Neural progenitor cell (in vitro differentiated cells): ENCODE measurements at regions not wholly inside any gene's neighbourhood (a gene's known extent, or its start where the extent isn't known, plus 50 kb on each side); places are given as distances from the start of the nearest gene placed in this dataset.

Experiments used
- CTCF ChIP-seq: fragments of 200-600 bp; sonication (generic); IDR thresholded peaks from 2 replicates; pipeline ENCODE4 v1.5.1; 2017; ENCODE audit warnings: antibody characterized with exemption, mild to moderate bottlenecking
- EZH2phosphoT487 ChIP-seq: fragments of 200-600 bp; sonication (generic); IDR thresholded peaks from 2 replicates; pipeline ENCODE4 v1.6.1; 2017; ENCODE audit warnings: antibody characterized with exemption

- no peak for TF ChIP-seq CTCF
- no peak for TF ChIP-seq EZH2phosphoT487
These were observed 68.9 kb upstream of the NCOR2 start for GRCh38 chr12:124636138-124636978.
